KMS-11 (cell line): ENCODE measurements at regions not wholly inside any gene's neighbourhood (a gene's known extent, or its start where the extent isn't known, plus 50 kb on each side); places are given as distances from the start of the nearest gene placed in this dataset.

Experiments used
- H2AFZ ChIP-seq: fragments of 200-600 bp; sonication (generic); 2 replicates; pipeline ENCODE4 v1.6.1; 2016; ENCODE audit warnings: antibody characterized with exemption, mixed run types, low read depth
- H3K27ac ChIP-seq: fragments of 200-600 bp; sonication (generic); 2 replicates; pipeline ENCODE4 v1.6.1; 2016; ENCODE audit warnings: mild to moderate bottlenecking, mixed run types
- H3K27me3 ChIP-seq: fragments of 200-600 bp; sonication (generic); 2 replicates; pipeline ENCODE4 v1.6.1; 2017; ENCODE audit warnings: mild to moderate bottlenecking, low read depth, mixed run types, moderate library complexity; ENCODE audit not compliant: insufficient read depth
- H3K36me3 ChIP-seq: fragments of 200-600 bp; sonication (generic); 2 replicates; pipeline ENCODE4 v1.6.1; 2017; ENCODE audit warnings: mild to moderate bottlenecking, mixed run types; ENCODE audit not compliant: insufficient read depth
- H3K4me1 ChIP-seq: fragments of 200-600 bp; sonication (generic); 2 replicates; pipeline ENCODE4 v1.6.1; 2016; ENCODE audit warnings: mild to moderate bottlenecking, low read depth, mixed run types; ENCODE audit not compliant: poor library complexity, severe bottlenecking
- H3K4me2 ChIP-seq: fragments of 200-600 bp; sonication (generic); 2 replicates; pipeline ENCODE4 v1.7.0; 2016; ENCODE audit warnings: mild to moderate bottlenecking, mixed run types
- H3K4me3 ChIP-seq: fragments of 200-600 bp; sonication (generic); IDR thresholded peaks from 2 replicates; pipeline ENCODE4 v1.6.1; 2017; ENCODE audit warnings: low read depth, low read length, mixed read lengths; ENCODE audit not compliant: insufficient read depth
- H3K79me2 ChIP-seq: fragments of 200-600 bp; sonication (generic); 2 replicates; pipeline ENCODE4 v1.6.1; 2016; ENCODE audit warnings: low read depth, mixed run types; ENCODE audit not compliant: insufficient read depth
- H3K9ac ChIP-seq: fragments of 200-600 bp; sonication (generic); 2 replicates; pipeline ENCODE4 v1.6.1; 2016; ENCODE audit warnings: mild to moderate bottlenecking, mixed run types
- H4K20me1 ChIP-seq: fragments of 200-600 bp; sonication (generic); 2 replicates; pipeline ENCODE4 v1.6.1; 2016; ENCODE audit warnings: mild to moderate bottlenecking, mixed run types; ENCODE audit not compliant: insufficient read depth
- CTCF ChIP-seq: fragments of 200-600 bp; sonication (generic); conservative IDR thresholded peaks from 2 replicates; pipeline ENCODE4 v1.6.1; 2017; ENCODE audit warnings: low read depth, mild to moderate bottlenecking, antibody characterized with exemption, low read length, moderate library complexity, mixed read lengths

GRCh38 chr3:177430653-177431052 is 233.4 kb upstream of the TBL1XR1 start:
- H3K27ac ChIP-seq: no peak overlapping the region

GRCh38 chr3:177431525-177432176 is 234.4 kb upstream of the TBL1XR1 start:
- Histone ChIP-seq H3K4me2 (no peak overlapping the region), H3K79me2 (no peaks in the 10 kb centered on the region), H3K4me3 (no peak overlapping the region), H3K4me1 (no peaks in the 10 kb centered on the region), H3K9ac (no peak overlapping the region), H3K36me3 (no peaks in the 10 kb centered on the region), H3K27ac (no peak overlapping the region), H3K27me3 (no peaks in the 10 kb centered on the region), H4K20me1 (no peaks in the 10 kb centered on the region), H2AFZ (no peak overlapping the region)
- TF ChIP-seq CTCF: no peak

More at GRCh38 chr3:177430653-177431052, 233.4 kb upstream of the TBL1XR1 start:
- no peak overlapping the region for H2AFZ ChIP-seq
- no peak overlapping the region for H3K9ac ChIP-seq
- no peaks in the 10 kb centered on the region for H3K36me3 ChIP-seq
- H3K27me3 ChIP-seq: no peaks in the 10 kb centered on the region
- H3K79me2 ChIP-seq: no peaks in the 10 kb centered on the region
- H3K4me1 ChIP-seq: no peaks in the 10 kb centered on the region
- no peak overlapping the region for H3K4me3 ChIP-seq
- no peak for TF ChIP-seq CTCF
- no peak overlapping the region for H3K4me2 ChIP-seq
- H4K20me1 ChIP-seq: no peaks in the 10 kb centered on the region

- H4K20me1 ChIP-seq: no peaks in the 10 kb centered on the region
- no peaks in the 10 kb centered on the region for H3K27me3 ChIP-seq
- no peaks in the 10 kb centered on the region for H3K79me2 ChIP-seq
- H3K9ac ChIP-seq: no peak overlapping the region
- H3K4me3 ChIP-seq: no peak overlapping the region
- no peak for TF ChIP-seq CTCF
- no peaks in the 10 kb centered on the region for H3K36me3 ChIP-seq
- no peaks in the 10 kb centered on the region for H3K4me1 ChIP-seq
- H3K27ac ChIP-seq: no peak overlapping the region
- no peak overlapping the region for H3K4me2 ChIP-seq
- H2AFZ ChIP-seq: no peak overlapping the region
These were observed 238.0 kb upstream of the TBL1XR1 start for GRCh38 chr3:177435301-177435700.

GRCh38 chr3:177437513-177438337 is 240.4 kb upstream of the TBL1XR1 start:
- H3K79me2 ChIP-seq: no peaks in the 10 kb centered on the region
- H2AFZ ChIP-seq: no peak overlapping the region
- no peaks in the 10 kb centered on the region for H4K20me1 ChIP-seq
- no peaks in the 10 kb centered on the region for H3K4me1 ChIP-seq
- no peak overlapping the region for H3K4me3 ChIP-seq
- no peak overlapping the region for H3K4me2 ChIP-seq
- H3K9ac ChIP-seq: no peak overlapping the region
- no peak overlapping the region for H3K27ac ChIP-seq
- TF ChIP-seq CTCF: no peak
- H3K27me3 ChIP-seq: no peaks in the 10 kb centered on the region
- H3K36me3 ChIP-seq: no peaks in the 10 kb centered on the region
